GM12891 (cell line): ENCODE measurements at regions not wholly inside any gene's neighbourhood (a gene's known extent, or its start where the extent isn't known, plus 50 kb on each side); places are given as distances from the start of the nearest gene placed in this dataset.

ENCODE experiments used
- DNase-seq: peaks from one replicate; pipeline ENCODE4 v3.0.0; 2011; ENCODE audit warnings: low spot score; ENCODE audit not compliant: insufficient read length
- FAIRE-seq: peaks from 2 replicates; lab custom pipeline; 2011; peaks lifted over from hg19 to GRCh38; lab: Jason Lieb, UNC
- PAX5 ChIP-seq: IDR thresholded peaks from 2 replicates; pipeline ENCODE4 v1.6.1; 2011; ENCODE audit warnings: low read length, moderate library complexity, mild to moderate bottlenecking; ENCODE audit not compliant: insufficient read depth, severe bottlenecking
- POLR2A ChIP-seq: IDR thresholded peaks from 2 replicates; pipeline ENCODE4 v1.6.1; 2011; ENCODE audit warnings: low read depth, low read length, control low read depth
- POLR2AphosphoS5 ChIP-seq: IDR thresholded peaks from 2 replicates; pipeline ENCODE4 v1.6.1; 2011; ENCODE audit warnings: low read depth, low read length, control low read depth
- POU2F2 ChIP-seq: IDR thresholded peaks from 2 replicates; pipeline ENCODE4 v1.6.1; 2011; ENCODE audit warnings: low read depth, mild to moderate bottlenecking, control low read depth, low read length, moderate library complexity
- SPI1 ChIP-seq: IDR thresholded peaks from 2 replicates; pipeline ENCODE4 v1.6.1; 2011; ENCODE audit warnings: low read depth, low read length, control low read depth
- TAF1 ChIP-seq: IDR thresholded peaks from 2 replicates; pipeline ENCODE4 v1.6.1; 2011; ENCODE audit warnings: low read depth, low read length, control low read depth

DNA sequence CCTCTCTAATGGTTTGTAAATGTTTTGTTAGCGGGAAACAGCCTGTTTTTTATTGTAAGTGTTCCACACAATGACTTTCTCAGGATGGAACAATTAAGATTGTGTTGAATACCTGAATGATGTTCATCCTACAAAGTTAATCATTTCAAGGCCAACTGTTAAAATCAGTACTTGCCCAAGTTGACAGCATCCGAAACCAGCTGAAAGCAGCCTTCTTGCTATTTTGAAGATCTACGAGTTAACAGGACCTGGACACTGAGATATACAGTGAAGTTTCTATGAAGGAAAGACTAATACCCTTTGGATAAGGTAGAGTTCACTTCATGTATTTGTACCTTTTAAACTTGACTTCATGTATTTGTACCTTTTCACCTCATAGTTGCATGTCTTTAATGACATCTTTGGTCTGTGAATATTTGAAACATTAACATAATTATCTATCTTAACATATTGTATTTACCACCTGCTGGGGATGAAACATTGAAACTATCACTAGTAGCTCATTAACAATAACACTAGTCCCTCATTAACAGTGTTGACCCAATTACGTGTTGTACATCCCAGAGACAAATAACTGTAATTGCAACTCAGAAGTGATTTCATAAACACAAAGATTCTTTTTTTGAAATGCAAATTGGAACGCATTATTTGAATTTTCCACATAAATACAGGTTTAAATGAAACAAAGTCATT is 556.0 kb upstream of the MEX3C start:
- FAIRE-seq (no peak), DNase-seq (no peak)
- no peak for TF ChIP-seq POLR2AphosphoS5
- TF ChIP-seq POLR2A, result no peak
- TF ChIP-seq TAF1, result no peak
- no peak for TF ChIP-seq POU2F2
- TF ChIP-seq PAX5, result no peak

DNA sequence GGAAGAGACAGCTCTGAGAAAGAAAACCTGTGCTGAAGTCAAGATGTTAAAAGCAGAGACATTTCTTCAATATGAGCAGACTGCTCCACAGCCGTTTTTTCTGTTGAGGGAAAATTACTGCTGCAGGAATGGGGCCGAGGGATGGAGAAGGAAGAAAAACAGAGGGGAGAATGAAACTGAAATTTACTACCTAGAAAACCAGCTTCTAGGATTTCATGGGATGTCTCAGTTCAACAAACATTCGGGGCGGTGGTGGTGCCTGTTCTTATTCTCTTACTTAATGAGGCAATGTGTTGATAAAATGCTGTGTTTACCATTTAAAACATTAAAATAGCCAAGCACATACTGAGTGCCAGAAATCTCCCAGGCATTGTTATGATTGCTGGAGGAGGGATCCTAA is 557.1 kb upstream of the MEX3C start:
- FAIRE-seq, result no peak
- TF ChIP-seq SPI1, result no peak
- no peak for TF ChIP-seq POU2F2
- no peak for TF ChIP-seq POLR2AphosphoS5
- DNase-seq, result no peak

DNA sequence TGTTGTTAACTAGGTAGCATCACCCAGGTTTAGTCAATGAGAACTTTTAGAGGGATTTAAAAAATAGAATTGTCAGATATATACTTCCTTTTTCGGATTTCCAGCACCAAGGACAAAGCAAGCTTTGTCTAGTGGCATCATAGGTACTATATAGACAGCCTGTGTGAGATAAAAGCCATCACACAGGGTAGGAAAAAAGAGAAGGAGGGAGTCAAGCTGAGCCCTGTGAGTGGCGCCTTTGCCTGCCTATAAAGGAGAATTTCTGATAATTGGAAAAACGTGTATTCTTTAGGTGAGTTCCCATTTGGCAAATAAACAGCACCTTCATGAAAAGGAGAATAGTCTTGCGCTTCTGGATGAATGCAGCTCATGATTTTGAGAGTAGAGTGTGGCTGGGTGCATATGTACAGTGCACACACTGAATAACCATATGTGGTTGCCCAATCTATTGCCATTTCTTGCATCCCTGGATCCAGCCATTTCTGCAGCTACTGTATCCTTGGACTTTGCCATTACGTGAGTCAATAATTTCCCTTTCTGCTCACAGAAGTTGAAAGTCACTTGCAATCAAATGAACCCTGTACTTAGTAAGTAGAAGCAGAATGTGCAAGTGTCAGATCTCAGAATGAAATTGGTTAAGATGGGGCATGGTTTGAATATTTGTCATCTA is 559.9 kb upstream of the MEX3C start:
- no peak for FAIRE-seq
- TF ChIP-seq POLR2A, result no peak
- TF ChIP-seq SPI1, result no peak
- TF ChIP-seq POU2F2, result no peak
- no peak for TF ChIP-seq POLR2AphosphoS5
- TF ChIP-seq TAF1, result no peak
- no peak for TF ChIP-seq PAX5
- no peak for DNase-seq

DNA sequence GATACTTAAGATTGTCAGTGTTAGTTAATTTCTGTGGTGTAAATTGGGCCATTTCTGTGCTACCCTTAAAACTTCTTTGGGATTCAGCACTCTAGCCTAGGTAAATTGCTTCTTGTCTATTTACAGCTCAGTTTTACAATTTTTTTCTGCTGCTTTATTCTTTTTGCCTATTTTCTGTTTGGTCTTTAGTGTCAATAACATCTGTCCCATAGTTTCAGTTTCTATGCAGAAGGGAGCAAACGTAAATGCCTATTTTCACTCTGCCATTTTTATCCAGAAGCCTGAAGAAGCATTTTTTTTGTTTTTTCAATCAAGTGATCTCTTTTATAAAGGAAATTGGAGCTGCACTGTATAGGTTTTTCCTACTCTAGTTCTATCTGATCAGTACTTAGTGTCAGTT is 564.9 kb upstream of the MEX3C start:
- FAIRE-seq, result no peak
- no peak for TF ChIP-seq PAX5
- TF ChIP-seq SPI1, result no peak
- no peak for TF ChIP-seq POLR2AphosphoS5
- TF ChIP-seq POU2F2, result no peak
- TF ChIP-seq TAF1, result no peak
- TF ChIP-seq POLR2A, result no peak
- DNase-seq, result no peak

DNA sequence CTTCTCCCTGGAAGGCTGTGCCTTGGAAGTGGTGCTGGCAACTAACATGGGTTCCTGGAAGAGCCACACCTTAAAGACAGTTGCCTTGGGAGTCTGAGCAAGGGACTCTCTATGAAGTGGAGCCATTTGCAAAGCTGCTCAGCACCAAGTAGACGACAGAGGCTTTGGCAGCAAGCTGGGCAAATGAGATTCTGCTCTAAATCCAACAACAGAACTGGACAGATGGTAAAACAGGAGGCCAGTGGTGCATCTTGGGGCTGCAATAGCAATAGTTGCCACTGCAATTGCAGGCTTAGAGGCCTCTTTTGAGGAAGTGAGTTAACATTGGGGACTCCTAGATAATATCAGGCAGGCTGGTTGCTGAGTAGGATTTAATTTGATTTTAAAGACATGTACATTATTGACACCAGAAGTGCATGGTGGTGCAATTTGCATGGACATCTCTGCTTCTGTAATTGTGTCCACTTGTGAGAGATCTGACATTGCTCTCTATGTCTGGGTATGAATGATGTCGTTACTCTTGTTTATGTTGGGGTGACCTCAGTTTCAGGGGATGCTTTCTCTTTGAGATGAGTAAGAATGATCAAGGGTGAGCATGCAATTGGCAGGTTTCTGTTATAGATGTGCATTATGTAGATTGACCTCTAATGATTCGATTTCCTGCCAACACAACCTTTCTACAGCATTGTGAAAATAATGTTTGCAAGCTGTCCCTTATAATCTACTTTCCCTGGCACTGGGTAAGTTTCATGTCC is 568.3 kb upstream of the MEX3C start:
- no peak for FAIRE-seq
- TF ChIP-seq POLR2AphosphoS5 (no peak), SPI1 (peak; percentile 79), TAF1 (no peak), POLR2A (no peak), POU2F2 (peak; percentile 36; the same call in 1 of the 2 replicates), PAX5 (no peak)

DNA sequence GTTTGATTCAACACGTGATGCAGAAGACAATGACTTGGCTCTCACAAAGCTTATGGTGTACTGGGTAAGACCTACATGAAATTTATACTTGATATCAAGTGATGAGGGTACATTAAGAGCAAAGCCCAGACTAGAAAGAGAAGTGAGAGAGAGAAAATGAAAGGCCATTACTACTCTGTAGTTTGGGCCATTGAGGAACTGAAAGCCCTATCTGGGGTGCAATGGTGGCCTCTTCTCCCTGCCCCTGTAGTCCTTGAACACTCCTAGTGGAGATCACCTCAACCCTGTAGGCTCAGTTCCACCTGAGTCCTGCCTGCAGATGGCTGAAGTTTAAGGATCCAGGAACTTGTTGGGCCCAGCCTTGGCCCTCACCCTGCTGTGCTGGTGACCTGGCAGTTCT is 569.8 kb upstream of the MEX3C start:
- FAIRE-seq (peak; percentile 74), DNase-seq (peak; percentile 1)
- TF ChIP-seq SPI1 (peak; percentile 97), PAX5 (no peak)

More for the DNA sequence above, 568.3 kb upstream of the MEX3C start:
- no peak for DNase-seq

DNA sequence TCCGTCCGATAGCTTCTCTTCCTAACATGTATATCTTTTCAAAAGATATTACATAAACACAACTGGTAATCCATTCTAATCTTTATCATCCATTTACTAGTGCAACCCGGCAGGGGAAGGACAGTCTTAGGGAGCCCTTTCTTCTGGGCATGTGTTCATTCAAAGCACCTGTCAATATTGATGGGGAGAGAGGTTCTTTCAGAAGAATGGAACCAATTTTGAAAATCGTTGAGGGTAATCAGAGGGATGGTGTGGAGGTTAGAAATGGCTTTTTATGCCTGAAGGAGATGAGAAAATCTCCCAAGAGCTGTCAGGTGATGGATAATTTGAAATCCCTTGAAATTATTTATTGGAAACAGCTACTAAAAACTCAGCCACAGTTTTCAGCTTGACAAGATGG is 561.9 kb upstream of the DCC start:
- DNase-seq (no peak), FAIRE-seq (no peak)
- TF ChIP-seq POLR2A (no peak), SPI1 (no peak), PAX5 (no peak), POLR2AphosphoS5 (no peak), POU2F2 (no peak)

DNA sequence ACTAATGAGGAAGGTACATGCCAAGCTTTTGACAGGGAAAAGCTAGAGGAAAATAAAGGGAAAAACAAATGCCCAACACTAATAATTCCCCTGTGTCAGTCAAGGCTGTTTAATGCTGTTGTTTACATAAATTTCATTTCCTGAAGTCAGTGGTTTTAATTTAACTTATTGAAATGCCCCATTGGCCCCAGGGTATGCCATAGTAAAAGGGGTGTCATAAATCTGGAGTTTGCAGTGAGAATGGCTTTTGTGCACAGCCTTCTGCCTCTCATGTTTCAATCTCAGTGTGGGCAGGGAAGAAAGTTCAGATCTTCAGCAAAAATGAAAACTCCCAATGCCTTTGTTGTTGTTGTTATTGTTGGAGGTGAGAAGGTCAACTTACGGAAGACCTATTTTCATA is 550.1 kb upstream of the DCC start:
- DNase-seq (no peak), FAIRE-seq (no peak)
- no peak for TF ChIP-seq PAX5
- no peak for TF ChIP-seq POLR2A
- no peak for TF ChIP-seq POLR2AphosphoS5
- no peak for TF ChIP-seq SPI1
- no peak for TF ChIP-seq TAF1
- TF ChIP-seq POU2F2, result no peak

DNA sequence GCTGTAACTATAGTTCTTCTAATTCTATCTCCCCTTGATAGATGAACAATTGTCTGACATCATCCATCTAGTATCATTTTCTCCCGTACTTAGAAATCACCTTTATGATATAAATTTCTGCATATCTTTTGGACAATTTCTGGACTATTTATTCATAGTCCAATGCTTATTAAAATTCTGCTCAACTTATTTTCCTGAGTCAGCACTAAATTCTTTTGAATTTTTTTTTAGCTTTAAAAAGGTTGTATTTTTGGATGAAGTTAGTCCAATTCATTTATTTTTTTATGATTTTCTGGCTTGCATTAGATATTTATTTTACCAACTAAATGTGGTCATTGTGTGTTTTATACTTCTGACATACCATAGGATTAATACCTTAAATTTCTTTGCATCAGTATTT is 538.5 kb upstream of the DCC start:
- TF ChIP-seq POLR2AphosphoS5 (no peak), PAX5 (no peak), TAF1 (no peak), POU2F2 (no peak), SPI1 (no peak), POLR2A (no peak)
- DNase-seq (no peak), FAIRE-seq (no peak)
